NCI-H2196 treated with DMSO at 0.1 percent for 48 hours (cell line): ENCODE measurements at regions not wholly inside any gene's neighbourhood (a gene's known extent, or its start where the extent isn't known, plus 50 kb on each side); places are given as distances from the start of the nearest gene placed in this dataset.
"Not testable (repeated sequence)": the region's sequence is repeated elsewhere in the genome, so short reads cannot be mapped to it uniquely, and the experiment has no call there.

ENCODE experiments used
- DNase-seq: peaks from one replicate; lab custom pipeline; 2025; ENCODE audit not compliant: unreplicated experiment; lab: John Stamatoyannopoulos, UW

DNA sequence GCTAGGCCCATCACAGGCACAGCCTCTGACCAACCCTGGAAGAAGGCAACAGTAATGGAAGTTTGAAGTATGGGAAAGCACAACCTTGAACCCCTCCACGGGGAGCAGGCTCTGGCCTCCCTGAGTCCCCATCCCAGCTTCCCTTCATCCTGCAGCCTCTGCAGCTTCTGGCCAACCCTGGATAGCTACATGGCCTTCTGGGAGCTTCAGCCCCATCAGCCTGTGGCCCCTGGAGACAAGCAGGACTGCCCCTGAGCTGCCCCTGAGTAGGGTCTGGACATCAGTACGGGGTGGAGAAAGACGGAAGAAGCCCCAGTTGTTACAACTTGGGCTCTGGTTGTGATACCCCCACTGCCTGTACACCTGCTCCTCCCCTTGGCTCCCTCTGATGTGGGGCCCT, 113.8 kb upstream of the CD82 start:
- DNase-seq = no peak

DNA sequence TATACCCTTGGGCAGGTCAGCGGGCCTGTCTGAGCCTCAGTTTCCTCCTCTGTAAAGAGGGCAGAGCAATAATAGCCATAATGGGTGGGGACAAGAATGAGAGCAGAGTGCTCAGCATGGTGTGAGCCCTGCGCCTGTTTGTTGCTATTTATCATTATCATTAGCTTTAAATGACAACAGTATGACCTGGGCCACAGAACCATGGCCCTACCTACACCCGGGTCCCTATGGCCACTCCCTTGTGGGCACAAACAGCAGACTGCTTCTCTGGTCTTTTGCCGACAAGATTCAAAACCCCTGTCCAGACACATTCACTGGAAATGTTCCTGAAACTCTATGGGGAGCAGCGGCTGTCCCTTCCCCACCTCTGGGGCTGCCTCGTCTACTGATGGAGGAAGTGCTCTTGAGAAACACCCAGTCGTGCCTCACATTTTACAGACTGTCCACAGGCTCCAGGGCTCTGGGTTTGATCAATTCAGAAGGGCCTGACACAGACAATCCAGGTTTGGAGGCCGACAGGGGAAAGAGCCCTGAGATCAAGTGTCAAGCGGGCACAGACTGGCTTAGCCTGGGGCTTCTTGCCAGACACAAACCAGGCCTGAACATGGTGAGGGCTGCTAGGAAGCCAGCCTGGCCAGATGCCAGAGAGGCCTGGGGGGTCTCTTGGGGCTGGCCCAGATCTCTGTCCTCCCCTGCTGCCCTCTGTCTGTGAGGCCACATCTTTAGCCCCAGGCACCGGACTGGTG, 112.5 kb upstream of the CD82 start:
- no peak for DNase-seq

DNA sequence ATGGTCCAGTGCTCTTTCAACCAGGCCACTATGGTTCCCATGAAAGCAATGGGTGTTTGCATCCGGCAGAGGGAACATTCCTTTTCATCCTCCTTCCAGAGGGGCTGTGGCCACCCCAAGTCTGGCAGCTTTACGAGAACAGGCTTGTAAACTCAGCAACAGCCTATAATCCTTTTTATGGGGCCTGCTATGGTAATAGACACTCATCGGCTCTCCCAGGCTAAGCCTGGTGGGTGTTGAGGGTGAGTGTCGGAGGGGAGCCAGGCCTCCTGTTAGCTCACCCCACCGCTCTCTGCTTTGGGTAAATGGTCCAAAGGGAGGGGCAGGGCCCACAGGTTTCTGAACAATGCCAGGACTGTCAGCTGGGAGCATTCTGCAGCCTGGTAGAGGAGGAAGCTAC, 111.6 kb upstream of the CD82 start:
- DNase-seq = no peak

DNA sequence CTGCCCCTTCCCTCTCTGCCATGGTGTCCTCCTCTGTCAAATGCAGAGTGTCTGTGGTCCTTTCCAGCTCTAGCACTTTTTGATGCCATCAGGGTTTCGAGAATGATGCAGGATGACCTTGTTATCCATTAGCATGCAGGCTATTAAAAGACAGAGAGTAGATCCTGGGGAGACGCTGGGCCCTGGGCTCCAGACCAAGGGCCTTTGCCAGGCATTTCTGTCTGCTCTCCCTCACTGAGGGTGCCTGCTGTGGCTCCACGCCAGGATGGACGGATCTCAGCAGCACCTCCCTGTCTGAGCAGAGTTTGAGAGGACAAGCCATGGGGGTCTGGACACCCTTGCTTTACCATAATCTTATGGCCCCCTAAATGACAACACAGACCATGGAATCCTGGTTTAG, 110.8 kb upstream of the CD82 start:
- DNase-seq = no peak

DNA sequence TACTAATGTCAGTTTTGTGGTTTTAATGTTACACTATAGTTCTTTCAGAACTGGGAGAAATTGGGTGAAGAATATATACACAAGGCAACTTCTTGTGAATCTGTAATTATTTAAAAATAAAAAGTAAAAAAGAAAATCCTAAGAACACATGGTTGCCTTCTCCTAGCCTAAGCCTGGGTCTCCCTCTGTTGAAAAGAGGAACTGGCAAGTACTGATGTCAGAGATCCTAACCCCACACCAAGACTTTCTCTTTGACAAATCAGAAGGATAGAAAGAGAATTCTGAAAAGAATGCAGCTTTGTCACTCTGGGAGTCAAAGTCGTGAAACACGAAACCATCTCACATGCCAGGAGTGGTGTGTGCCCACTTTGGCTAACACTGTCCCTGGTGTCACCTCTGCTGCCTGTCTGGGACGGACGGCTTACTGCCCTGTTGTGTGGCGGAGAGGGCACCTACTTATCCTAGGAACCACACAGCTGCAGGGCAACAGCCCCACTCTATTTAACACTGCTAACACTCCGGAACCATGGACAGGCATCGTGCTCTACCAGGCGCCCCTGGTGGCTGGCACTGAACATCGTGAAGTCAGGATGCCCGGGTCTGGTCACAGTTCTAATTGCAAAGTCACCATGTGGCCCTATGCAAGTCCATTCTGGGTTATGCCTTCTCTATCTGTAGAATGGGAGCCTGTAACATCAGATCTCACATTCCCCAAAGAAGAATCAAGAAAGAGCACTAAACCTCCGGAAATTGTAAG, 108.7 kb upstream of the CD82 start:
- DNase-seq = no peak

DNA sequence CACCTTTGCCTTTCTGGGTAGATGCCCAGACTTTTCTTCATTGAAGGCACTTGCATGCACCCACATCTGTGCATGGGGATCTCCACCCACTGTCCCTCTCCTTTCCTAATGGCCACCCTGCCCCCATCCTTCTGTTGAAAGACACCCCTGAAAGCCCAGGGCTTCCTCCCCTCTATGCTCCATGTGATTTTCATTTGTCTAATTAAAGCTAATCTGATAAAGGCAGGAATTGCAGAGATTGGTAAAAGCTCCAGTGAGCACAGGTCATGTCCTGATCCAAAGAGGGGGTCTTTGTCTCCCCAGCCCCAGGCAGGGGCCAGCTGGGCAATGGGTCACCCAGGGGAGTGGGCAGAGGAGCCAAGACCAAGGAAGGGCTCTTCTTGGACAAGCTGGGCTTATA, 107.6 kb upstream of the CD82 start:
- DNase-seq = no peak

DNA sequence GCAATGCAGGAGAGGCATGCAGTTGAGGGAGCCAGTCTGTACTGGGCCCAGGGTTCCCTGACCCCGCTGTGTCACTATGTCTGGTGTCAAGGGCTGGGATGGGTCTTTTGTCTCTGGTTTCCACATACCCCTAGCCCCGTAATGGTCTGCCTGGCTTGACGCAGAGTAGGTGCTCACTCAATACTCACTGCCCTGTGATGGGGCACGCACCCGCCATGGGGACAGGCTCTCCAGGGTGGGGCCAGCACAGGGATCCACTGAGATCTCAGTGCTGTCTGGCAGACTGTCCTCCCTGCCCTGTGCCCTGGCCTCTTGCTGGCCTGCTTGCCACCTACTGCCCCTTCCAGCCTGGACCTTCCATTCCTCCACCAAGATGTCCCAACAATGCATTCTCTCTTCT, 101.7 kb upstream of the CD82 start:
- no peak for DNase-seq

DNA sequence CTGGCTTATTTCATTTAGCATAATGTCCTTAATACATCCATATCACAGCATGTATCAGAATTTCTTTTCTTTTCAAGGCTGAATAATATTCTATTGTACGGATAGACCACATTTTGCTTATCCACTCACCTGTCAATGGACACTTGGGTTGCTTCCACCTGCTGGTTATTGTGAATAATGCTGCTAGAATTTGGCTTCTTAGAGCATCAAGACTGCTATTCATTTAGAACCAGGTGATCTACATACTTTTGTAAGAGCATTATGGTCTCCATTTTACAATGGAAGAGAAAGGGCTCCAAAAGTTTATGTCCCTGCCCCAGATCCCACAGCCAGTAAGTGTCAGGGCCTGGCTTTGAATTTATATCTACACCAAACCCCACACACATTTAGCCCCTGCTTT, 100.7 kb upstream of the CD82 start:
- DNase-seq = no peak

DNA sequence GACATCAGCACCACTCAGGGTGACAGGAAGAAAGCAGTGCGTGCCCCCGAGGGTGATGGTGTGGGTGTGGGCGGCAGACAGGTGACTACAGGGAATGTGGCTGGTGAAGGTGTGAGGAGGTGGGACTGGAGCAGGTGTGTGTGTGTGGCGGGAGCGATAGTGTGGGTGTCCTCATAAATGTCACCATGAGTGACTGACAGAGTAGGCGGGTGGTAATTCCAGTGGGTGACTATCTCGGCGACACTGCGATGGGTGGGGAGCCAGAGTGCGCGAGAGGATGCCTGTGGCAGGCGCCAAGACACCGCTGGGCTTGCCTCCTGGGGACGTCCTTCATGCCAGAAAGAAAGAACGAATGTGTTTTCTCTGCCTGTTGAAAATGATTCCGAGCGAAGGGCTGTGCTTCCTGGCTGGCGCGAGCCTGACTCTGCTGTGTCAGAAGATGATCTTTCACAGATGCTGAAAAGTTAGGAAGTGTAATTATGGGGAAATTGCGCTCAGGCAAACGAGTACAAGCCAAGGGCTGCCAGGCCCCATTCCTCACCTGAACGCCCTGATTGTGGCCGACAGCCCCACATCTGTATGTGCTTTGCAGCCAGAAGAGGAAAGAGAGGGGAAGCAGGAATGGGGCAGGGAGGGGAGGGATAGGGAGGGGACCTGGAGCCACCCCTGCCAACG, 98.8 kb upstream of the CD82 start:
- DNase-seq = no peak

DNA sequence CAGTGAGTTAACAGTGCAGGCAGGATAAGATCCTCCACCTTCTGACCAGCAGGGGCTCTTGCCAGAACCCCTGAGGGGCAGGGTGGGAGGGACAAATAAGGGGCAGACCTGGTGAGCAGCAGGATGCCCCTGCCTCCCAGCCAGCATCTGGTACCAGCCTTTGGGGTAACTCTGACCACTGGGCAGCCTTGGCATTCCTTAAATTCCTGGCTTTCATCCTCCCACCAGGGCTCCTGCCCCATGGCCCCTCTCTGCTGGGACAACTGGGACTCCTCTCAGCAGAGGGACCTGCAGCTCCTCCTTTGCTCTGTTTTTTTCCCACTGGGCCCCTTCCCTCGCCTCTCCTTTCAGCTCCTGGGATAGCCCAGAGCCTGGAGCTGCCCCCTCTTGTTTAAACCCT, 98.0 kb upstream of the CD82 start:
- no peak for DNase-seq

DNA sequence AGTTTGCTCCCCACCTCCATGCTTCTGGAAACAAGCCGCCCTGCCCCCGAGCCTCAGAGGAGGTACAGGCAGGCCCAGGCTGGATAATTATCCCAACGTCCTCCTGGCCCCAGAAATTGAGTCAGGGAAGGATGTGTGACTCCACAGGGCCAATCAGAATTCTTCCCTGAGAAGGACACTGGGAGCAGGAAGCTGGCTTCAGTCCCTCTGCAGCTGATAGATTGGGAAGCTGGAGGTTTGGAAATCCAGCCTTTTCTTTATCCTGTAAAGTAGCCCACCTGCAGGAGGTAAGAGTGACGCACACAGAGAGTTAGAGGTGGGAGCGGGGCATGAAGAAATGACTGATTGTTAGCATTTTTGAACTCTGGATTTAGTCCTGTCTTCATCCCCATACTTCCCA, 97.5 kb upstream of the CD82 start:
- no peak for DNase-seq

DNA sequence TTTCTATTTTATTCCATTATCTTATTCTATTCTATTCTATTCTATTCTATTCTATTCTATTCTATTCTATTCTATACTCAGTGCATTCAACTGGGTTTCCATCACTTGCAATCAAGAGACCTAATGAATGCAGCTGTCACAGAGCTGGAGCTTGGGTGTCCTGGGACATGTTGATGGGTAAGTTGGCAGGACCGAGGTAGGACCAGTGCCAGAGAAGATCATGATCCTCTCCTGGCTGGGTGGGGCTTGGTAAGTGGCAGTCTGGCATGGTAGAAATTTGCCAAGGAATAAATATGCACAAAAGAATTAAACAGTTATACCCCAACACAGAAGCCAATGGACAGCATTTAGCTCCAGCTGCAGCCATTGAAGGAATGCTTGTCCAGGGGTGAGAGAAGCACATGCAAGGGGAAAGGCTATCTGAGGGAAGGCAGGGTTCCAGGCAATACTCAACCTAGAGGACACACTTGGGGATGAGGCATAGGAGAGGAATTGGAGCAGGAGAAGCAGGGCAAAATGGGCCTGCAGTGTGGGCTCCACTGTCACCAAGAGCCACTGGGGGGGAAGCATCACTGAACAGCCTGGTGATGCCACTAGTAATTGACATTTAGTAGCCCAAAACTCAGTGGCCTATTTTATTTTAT, 97.0 kb upstream of the CD82 start:
- DNase-seq = no peak

DNA sequence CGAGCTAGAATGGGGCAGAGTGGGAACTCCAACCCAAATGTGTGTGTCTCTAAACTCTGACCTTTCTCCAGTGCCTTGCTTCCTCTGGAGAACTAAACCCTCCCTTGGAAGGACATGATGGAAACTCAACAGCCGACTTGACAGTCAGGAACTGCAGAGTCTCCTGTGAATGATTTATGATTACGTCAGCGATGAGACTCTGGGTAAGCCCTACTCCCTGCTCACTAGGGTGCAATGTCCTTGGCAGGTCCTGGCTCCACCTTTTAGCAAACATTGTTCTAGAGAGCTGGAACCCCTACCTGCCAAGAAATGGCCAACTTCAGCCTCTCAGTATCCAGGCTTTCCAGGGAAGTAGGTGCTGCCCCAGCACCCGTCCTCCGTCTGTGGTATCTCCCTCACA, 96.1 kb upstream of the CD82 start:
- no peak for DNase-seq

DNA sequence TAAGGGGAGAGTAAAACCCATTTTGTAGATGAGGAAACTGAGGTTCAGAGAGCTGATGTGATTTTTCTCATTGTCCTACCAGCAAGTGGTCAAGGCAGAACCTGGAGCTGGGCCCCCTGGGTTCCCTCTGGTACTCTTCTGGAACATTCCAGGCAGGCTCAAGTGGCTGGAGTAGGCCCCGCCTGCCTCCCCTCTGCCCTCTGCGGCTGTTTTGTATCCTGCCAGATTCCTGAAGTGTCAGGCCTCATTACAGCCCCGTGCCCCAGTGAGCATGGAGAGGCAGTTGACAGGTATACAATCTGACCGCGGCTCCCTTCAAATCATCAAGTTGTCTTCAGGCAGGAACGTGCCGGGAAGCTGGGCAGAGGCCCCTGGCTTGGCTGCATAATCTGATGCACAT, 94.6 kb upstream of the CD82 start:
- DNase-seq = no peak

DNA sequence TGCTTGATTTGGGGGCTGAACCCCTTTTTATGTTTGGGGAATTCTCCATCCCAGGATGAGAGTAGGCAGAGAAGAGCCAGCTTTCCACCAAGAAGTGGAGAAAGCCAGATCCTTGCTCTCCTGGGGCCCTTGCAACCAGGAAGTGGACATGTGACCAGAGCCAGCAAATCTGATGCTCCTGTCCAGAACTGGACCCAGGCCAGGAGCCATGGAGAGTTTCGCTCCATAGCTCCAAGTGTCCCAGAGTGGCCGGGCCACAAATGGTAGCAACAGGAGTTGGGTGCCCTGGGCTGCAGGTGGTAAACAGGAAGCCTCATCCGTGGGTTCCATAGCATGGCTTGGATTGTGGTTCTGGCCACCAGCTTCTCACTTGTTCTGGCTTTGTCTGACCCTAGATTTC, 93.9 kb upstream of the CD82 start:
- no peak for DNase-seq

DNA sequence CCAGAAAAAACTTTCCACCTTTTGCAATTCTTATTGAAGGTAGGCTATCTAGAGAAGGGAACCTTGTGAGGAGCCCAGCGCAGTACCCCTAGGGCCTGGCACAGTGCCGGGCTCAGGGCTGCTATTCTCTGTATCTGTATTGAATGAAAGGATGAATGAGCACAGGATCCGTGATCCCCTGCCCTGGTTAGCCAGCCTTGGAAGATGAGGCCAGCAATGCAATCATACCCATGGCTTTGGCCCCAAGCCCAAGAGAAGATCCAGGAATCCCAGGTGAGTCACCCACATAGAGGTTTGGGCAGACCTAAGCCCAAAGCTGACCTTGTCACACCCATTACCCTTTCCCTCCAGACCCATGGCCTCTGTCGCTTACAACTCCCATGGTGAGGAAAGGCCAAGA, 92.5 kb upstream of the CD82 start:
- DNase-seq = no peak

DNA sequence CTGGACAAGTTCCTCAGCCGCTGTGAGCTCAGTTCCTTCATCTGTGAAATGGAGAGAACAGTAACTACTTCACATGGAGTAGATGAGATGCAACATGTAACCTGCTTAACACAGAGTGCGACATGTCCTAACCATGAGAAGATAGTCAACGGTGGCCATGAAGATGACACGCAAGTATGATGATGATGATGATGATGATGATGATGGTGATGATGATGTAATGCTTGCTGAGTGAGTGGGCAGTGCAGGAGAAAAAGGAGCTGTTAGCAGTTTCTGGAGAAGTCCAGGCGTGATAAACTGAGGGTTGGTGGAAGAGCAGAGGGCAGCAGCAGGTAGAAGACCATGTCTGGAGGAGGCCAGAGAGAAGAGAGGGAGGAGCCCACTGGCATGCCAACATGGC, 90.8 kb upstream of the CD82 start:
- DNase-seq = no peak

DNA sequence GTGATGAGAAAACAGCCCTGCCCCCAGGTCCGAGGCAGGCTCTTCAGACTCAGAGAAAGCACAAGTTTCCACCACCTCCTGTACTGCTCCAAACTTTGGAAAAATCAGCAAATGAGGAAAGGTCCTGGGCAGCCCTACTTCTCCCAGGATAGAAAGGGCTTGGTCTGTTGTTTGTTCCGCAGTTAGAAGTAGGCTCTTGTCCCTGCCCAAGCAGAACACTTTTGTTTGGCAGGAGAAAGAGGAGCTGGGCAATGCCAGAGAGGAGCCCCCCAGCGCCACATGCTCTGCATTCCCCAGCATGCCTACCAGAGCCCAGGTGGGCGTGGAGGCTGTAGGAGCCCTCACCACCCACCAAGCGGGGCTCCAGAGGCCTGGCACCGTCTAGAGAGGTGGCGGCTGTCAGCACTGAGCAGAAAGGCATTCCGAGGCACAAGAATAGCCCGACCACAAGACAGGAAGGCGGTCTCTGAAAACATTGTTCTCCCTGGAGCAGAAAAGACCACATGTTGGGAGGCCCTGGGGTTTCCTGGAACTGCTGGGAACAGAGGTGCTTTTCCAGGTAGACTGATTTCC, 90.3 kb upstream of the CD82 start:
- no peak for DNase-seq

DNA sequence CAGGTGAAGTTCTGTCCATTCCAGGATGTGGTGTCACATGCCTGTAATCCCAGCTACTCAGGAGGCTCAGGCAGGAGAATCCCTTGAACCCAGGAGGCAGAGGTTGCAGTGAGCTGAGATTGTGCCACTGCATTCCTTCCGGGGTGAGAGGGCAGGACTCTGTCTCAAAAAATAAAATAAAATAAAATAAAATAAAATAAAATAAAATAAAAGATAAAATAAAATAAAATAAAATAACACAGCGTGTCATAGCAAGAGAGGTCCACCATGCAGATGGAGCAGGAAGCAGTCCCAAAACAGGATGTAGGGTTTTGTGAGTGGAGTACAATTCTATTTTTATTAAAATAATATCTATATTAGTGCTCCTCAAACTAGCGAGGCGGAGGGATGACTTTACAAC, 83.1 kb upstream of the CD82 start:
- DNase-seq = not testable (repeated sequence)

DNA sequence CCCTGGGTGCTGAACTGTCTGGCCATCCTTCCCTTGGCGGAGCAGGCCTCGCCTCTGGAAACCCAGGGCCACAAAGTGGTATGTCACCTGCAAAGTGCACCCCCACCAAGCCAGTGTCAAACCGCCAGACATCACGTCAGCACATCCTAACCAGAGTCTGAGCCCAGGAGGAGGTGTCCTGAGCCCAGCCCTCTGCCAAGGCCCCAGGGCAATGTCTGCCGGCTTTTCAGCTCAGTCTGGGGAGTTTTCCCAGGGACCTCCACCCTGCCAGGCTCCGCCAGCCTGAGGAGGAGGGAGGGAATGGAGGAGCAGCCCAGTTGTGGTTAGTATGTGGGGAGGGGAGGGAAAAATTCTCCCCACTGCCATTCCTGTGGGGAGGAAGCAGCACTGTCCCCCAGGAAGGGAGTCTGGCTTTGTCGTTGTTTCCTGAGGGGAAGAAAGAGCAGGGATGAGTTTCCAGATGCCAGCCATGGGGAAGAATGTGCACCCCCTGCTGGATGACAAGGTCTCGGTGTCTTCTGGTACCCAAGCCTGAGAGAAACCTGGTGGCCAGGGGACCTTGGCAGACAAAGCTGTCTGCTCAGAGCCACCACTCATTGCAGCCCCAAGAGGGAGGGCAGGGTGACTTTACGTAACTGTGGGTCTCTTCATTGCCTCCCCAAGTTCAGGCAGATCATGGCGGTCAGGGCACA, 81.4 kb upstream of the CD82 start:
- DNase-seq = no peak
